GM13977 (cell line): ENCODE measurements at regions not wholly inside any gene's neighbourhood (a gene's known extent, or its start where the extent isn't known, plus 50 kb on each side); places are given as distances from the start of the nearest gene placed in this dataset.

ENCODE experiments used
- DNase-seq: peaks from one replicate; pipeline ENCODE4 v3.0.0; 2012; ENCODE audit warnings: low spot score
- CTCF ChIP-seq: IDR thresholded peaks from 2 replicates; pipeline ENCODE4 v1.5.1; 2012; ENCODE audit warnings: mild to moderate bottlenecking, control low read depth; ENCODE audit not compliant: insufficient read depth; ENCODE audit errors: extremely low read depth, missing control alignments
- in situ Hi-C: fragments of 300-500 bp; cut with MboI; formaldehyde crosslinking; loops from one replicate; pipeline ENCODE4 v1.12.0; 2022; ENCODE audit warnings: low sequenced_read_pairs, low pct_unique_long_range_greater_than_20kb, mixed read lengths, inconsistent platforms; ENCODE audit not compliant: unreplicated experiment

DNA sequence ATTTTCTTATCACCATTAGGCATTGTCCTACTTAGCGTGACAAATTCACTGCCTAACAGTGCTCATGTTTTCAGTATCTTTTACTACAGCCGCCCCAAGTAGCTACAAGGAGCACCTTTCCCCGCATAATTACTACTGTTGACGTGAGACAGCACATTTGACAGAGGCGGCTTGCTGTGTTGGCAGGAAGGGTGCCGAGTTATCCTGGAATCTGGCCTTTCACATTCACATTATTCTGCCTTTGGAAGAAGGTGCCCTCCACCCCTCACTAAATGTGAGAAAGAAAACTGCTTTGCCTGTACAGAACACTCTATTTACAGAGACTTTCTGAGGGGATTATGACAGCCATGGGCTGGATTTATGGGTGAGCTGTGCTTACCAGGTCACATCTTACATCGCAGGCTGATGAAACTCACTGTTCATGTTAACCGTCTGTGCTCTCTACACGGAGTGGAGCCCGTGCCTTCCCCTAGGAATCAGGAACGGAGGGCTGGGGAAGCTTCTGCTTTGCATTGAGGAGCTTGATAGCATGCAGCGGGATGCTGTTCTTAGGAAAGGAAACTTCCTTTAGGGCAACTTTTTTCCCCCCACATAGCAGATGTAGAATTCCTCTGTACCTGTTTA is 148.0 kb upstream of the ZRANB2 start:
- in situ Hi-C loops, result no loop called here
- no peak for DNase-seq

GRCh38 chr1:71228241-71228640 is 147.4 kb upstream of the ZRANB2 start:
- DNase-seq, result no peak
- in situ Hi-C loops, result no loop called here
- TF ChIP-seq CTCF, result no peak

More for the DNA sequence above, 148.0 kb upstream of the ZRANB2 start:
- no peak for TF ChIP-seq CTCF

DNA sequence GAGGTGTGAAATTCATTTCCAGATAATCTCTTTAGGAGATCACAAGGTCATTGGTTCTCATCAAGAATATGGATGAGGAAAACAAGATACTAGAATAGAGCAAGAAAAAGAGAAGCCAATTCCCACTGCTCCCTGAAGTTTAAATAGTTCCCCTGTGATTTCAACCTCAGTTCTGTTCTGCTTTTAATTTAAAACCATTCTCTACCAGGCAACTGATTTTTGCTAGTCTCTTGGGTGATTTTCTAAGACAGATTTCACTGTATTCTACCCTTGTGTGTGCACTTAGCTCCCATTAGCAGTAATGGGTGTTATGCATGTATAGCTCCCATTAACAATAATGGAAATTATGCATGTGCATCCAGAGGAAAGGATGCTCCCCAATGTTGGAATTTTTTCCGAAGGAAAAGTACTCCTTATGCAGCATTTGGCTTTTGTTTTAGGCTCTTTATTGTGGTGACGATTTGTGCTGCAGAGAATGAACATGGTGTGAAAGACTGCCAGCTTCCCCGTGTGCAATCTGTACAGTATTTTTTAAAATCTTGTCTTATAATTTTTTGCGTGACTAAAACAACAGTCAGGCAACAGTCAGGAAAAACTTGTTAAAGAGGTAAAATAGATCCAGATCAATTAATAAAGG is 144.0 kb upstream of the ZRANB2 start:
- no peak for DNase-seq
- no peak for TF ChIP-seq CTCF
- in situ Hi-C loops, result no loop called here

- no peak for DNase-seq
- no peak for TF ChIP-seq CTCF
- in situ Hi-C loops, result no loop called here
Measured at GRCh38 chr1:71223641-71224340, 143.0 kb upstream of the ZRANB2 start.

- in situ Hi-C loops, result no loop called here
- TF ChIP-seq CTCF, result no peak
- no peak for DNase-seq
Measured at GRCh38 chr1:71222668-71223067, 141.8 kb upstream of the ZRANB2 start.

DNA sequence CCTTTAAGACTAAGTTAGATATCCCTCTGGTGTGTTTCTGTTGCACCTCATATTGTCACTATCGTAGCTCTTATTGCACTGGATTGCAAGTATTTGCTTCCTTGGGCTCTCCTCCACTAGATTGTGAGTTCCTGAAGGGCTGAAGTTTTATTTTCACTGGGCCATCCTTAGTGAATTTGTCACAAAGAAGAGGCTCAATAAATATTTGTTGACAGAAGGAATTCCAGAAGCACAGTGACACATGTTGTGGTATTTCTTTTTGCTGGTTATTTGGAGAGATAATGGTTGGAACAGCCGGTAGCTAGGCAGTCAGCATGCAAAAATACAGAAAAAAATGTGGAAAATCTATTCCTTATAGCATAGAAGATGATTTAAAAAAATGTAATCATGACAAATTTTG is 129.9 kb upstream of the ZRANB2 start:
- DNase-seq, result no peak
- in situ Hi-C loops, result no loop called here
- TF ChIP-seq CTCF, result no peak
